A673 (cell line): ENCODE measurements at regions not wholly inside any gene's neighbourhood (a gene's known extent, or its start where the extent isn't known, plus 50 kb on each side); places are given as distances from the start of the nearest gene placed in this dataset.

ENCODE experiments used
- CTCF ChIP-seq: fragments of 300-800, 200-600 bp; sonication (generic); conservative IDR thresholded peaks from 2 replicates; pipeline ENCODE4 v1.5.1; 2017; ENCODE audit warnings: low read depth, mild to moderate bottlenecking, antibody characterized with exemption, low read length, moderate library complexity, mixed read lengths
- EZH2 ChIP-seq: fragments of 200-600 bp; sonication (generic); IDR thresholded peaks from 2 replicates; pipeline ENCODE4 v1.6.1; 2017; ENCODE audit warnings: borderline replicate concordance, low read depth, mild to moderate bottlenecking, mixed read lengths, antibody characterized with exemption, low read length; ENCODE audit not compliant: poor library complexity, severe bottlenecking

- TF ChIP-seq CTCF (no peak), EZH2 (no peak)
These were observed 145.2 kb upstream of the TMEM108 start for GRCh38 chr3:132892956-132893355.
